Pancreas (tissue), 10 donors: ENCODE measurements at regions not wholly inside any gene's neighbourhood (a gene's known extent, or its start where the extent isn't known, plus 50 kb on each side); places are given as distances from the start of the nearest gene placed in this dataset.

Experiments
- ATAC-seq, 4 donors: fragments of 200-7000 bp; cut with Tn5 transposase; one replicate each; pipeline versions ENCODE4 v1.8.0 to v1.9.1; 2020; ENCODE audit warnings: mild to moderate bottlenecking in 4 of 4, moderate library complexity in 4 of 4
- DNase-seq, 6 donors: peaks; one replicate each; pipeline ENCODE4 v3.0.0-alpha.2; 2020
- FAIRE-seq: peaks from 2 replicates; lab custom pipeline; 2012; peaks lifted over from hg19 to GRCh38; lab: Jason Lieb, UNC
- H3K27ac ChIP-seq, 4 donors: fragments of 200-600 bp; sonication (generic); 1 replicate in 3 of 4; 2 replicates in 1 of 4; pipeline versions ENCODE4 v1.5.0 to v1.8.0; 2020
- H3K27me3 ChIP-seq, 4 donors: fragments of 200-600 bp; one replicate each; pipeline ENCODE4 v1.8.0; 2021
- H3K36me3 ChIP-seq, 3 donors: fragments of 200-600 bp; sonication (generic) in 1 of 3; one replicate each; pipeline versions ENCODE4 v1.5.0 to v1.8.0; 2020 to 2021
- H3K4me1 ChIP-seq, 3 donors: fragments of 200-600 bp; one replicate each; pipeline ENCODE4 v1.8.0; 2021
- H3K4me3 ChIP-seq, 4 donors: fragments of 200-600 bp; sonication (generic) in 2 of 4; one replicate each; pipeline versions ENCODE4 v1.5.0 to v1.8.0; 2020 to 2021
- H3K9me3 ChIP-seq, 4 donors: fragments of 200-600 bp; one replicate each; pipeline ENCODE4 v1.8.0; 2021
- CTCF ChIP-seq, 4 donors: fragments of 200-600 bp; sonication (generic) in 3 of 4; IDR thresholded peaks; one replicate each; pipeline versions ENCODE4 v1.5.0 to v1.8.0; 2021; ENCODE audit warnings: antibody characterized with exemption in 4 of 4
- WGBS, 2 donors: extraction: QIAGEN DNeasy Blood & Tissue Kit; methylation state at CpG; one replicate each; pipeline ENCODE4 v1.1.7; 2013; 5-methylcytosine and 5-hydroxymethylcytosine counted together
- intact Hi-C, 3 donors: fragments of 100-400 bp; cut with DNase I; formaldehyde crosslinking; loops; one replicate each; pipeline versions ENCODE4 v1.11.1 to v1.14.2; 2022
- donor health status: healthy with polysubstance abuse.
- donor health status: DM: no; HTN: no; CAD: no; lungs with moderate emphysema.
- donor health status: DM: no; HTN: no; CAD: no.
- donor health status: control.
- donor health status: control.
- donor health status: Bipolar disorder and iron deficiency.
- donor health status: DM: yes; HTN: yes; CAD: no.
- donor health status: DM: no; HTN: no; CAD: no.
- donor health status: DM: no; HTN: no; CAD: no.
- donor health status: DM: yes; HTN: yes; CAD: no.

GRCh38 chr15:55126111-55126510 is 70.6 kb downstream of the RSL24D1 start:
- no peak for DNase-seq
- 67 to 72% methylated on average over 3 of the region's 3 CpGs for WGBS, 2 donors
- Histone ChIP-seq H3K27me3 (no peaks in the 10 kb centered on the region), H3K9me3 (no peaks in the 10 kb centered on the region), H3K27ac (no peak overlapping the region), H3K36me3 (no peaks in the 10 kb centered on the region), H3K4me3 (no peak overlapping the region), H3K4me1 (no peaks in the 10 kb centered on the region)
- TF ChIP-seq CTCF (IDR thresholded peaks at IDR 0.05), result no peak
- FAIRE-seq, result no peak
- intact Hi-C loops, result no loop called here
- no peak for ATAC-seq

GRCh38 chr15:55124616-55125015 is 72.1 kb downstream of the RSL24D1 start:
- no peaks in the 10 kb centered on the region for H3K36me3 ChIP-seq
- no peaks in the 10 kb centered on the region for H3K4me1 ChIP-seq
- TF ChIP-seq CTCF (IDR thresholded peaks at IDR 0.05), result no peak
- H3K27me3 ChIP-seq, result no peaks in the 10 kb centered on the region
- H3K9me3 ChIP-seq, result no peaks in the 10 kb centered on the region
- WGBS, 2 donors, result 77 to 81% methylated on average over 5 of the region's 5 CpGs
- DNase-seq, result no peak
- no peak for ATAC-seq
- no peak for FAIRE-seq
- no peak overlapping the region for H3K4me3 ChIP-seq
- no peak overlapping the region for H3K27ac ChIP-seq
- intact Hi-C loops, result no loop called here

- Histone ChIP-seq H3K27ac (no peak overlapping the region), H3K27me3 (no peaks in the 10 kb centered on the region), H3K36me3 (no peaks in the 10 kb centered on the region), H3K4me1 (no peaks in the 10 kb centered on the region), H3K4me3 (no peak overlapping the region), H3K9me3 (no peaks in the 10 kb centered on the region)
- ATAC-seq (no peak), DNase-seq (no peak), FAIRE-seq (no peak)
- TF ChIP-seq CTCF (IDR thresholded peaks at IDR 0.05), result no peak
- WGBS, 2 donors, result 77 to 85% methylated on average over 2 of the region's 2 CpGs
- intact Hi-C loops, result no loop called here
These were observed 78.3 kb downstream of the RSL24D1 start for GRCh38 chr15:55118344-55118870.

- no peak for TF ChIP-seq CTCF (IDR thresholded peaks at IDR 0.05)
- Histone ChIP-seq H3K36me3 (no peaks in the 10 kb centered on the region), H3K27me3 (no peaks in the 10 kb centered on the region), H3K4me3 (no peak overlapping the region), H3K4me1 (no peaks in the 10 kb centered on the region), H3K27ac (no peak overlapping the region), H3K9me3 (no peaks in the 10 kb centered on the region)
- DNase-seq (no peak), ATAC-seq (no peak), FAIRE-seq (no peak)
- intact Hi-C loops, result no loop called here
- 54 to 67% methylated on average over 2 of the region's 2 CpGs for WGBS, 2 donors
These were observed 80.1 kb downstream of the RSL24D1 start for GRCh38 chr15:55116636-55117035.

- H3K27me3 ChIP-seq, result no peaks in the 10 kb centered on the region
- no peak for DNase-seq
- intact Hi-C loops, result no loop called here
- no peaks in the 10 kb centered on the region for H3K4me1 ChIP-seq
- H3K36me3 ChIP-seq, result no peaks in the 10 kb centered on the region
- no peak overlapping the region for H3K27ac ChIP-seq
- FAIRE-seq, result no peak
- 58 to 65% methylated on average over 3 of the region's 3 CpGs for WGBS, 2 donors
- TF ChIP-seq CTCF (IDR thresholded peaks at IDR 0.05), result no peak
- no peak overlapping the region for H3K4me3 ChIP-seq
- H3K9me3 ChIP-seq, result no peaks in the 10 kb centered on the region
- ATAC-seq, result no peak
These were observed 83.0 kb downstream of the RSL24D1 start for GRCh38 chr15:55113736-55114135.
